ENCODE measurements at regions not wholly inside any gene's neighbourhood (a gene's known extent, or its start where the extent isn't known, plus 50 kb on each side); places are given as distances from the start of the nearest gene placed in this dataset.

GRCh38 chr16:8120001-8120400 lies 470.3 kb downstream of the TMEM114 start:
- ATAC-seq (no peak), DNase-seq (ENCODE audit: low read depth in 1 of 2, low spot score in 1 of 2) (no peak), FAIRE-seq (no peak)
- no peak overlapping the region for H3K4me2 ChIP-seq
- ChIA-PET POLR2A (no interaction called here), CTCF (interaction anchor here (0.6 kb wide), 2 partner anchors 9 kb away, joined by 3 to 4 read pairs; no protein-coding TSS in a partner anchor)
- no peak overlapping the region for H3K27ac ChIP-seq
- 4% methylated on average over 4 of the region's 4 CpGs for WGBS (ENCODE audit: missing lambda C conversion rate)
- H3K4me1 ChIP-seq, result no peaks in the 10 kb centered on the region
- no peaks in the 10 kb centered on the region for H3K9me3 ChIP-seq
- no peak overlapping the region for H3K4me3 ChIP-seq
- TF ChIP-seq HOXA7 (CRISPR knock-in tag; IDR thresholded peaks at IDR 0.05) (no peak), HOXB5 (CRISPR knock-in tag; IDR thresholded peaks at IDR 0.05) (no peak), CTCF (IDR thresholded peaks at IDR 0.05) (no peak), SREBF2 (IDR thresholded peaks at IDR 0.05) (no peak), ATOH8 (CRISPR knock-in tag; IDR thresholded peaks at IDR 0.05; ENCODE audit: low read depth) (no peak), ZNF302 (CRISPR knock-in tag; IDR thresholded peaks at IDR 0.05) (no peak), BHLHE40 (IDR thresholded peaks at IDR 0.05; ENCODE audit: low read depth, low read length) (no peak), E2F6 (IDR thresholded peaks at IDR 0.05; ENCODE audit: borderline replicate concordance, low read depth) (no peak), BCL3 (IDR thresholded peaks at IDR 0.05) (no peak), NFE2L2 (conservative IDR thresholded peaks at IDR 0.05; ENCODE audit: low read length) (no peak), TFCP2L1 (CRISPR knock-in tag; IDR thresholded peaks at IDR 0.05) (no peak), JUNB (IDR thresholded peaks at IDR 0.05) (no peak), HES2 (IDR thresholded peaks at IDR 0.05) (no peak)

- no peaks in the 10 kb centered on the region for H3K9me3 ChIP-seq
- FAIRE-seq (no peak), ATAC-seq (no peak), DNase-seq (ENCODE audit: low read depth in 1 of 2, low spot score in 1 of 2) (no peak)
- H3K4me2 ChIP-seq, result no peak overlapping the region
- H3K4me1 ChIP-seq, result no peaks in the 10 kb centered on the region
- ChIA-PET CTCF (no interaction called here), POLR2A (no interaction called here)
- H3K4me3 ChIP-seq, result no peak overlapping the region
- 0% methylated on average over 2 of the region's 2 CpGs for WGBS (ENCODE audit: missing lambda C conversion rate)
- no peak overlapping the region for H3K27ac ChIP-seq
- TF ChIP-seq MAZ (IDR thresholded peaks at IDR 0.05; ENCODE audit: borderline replicate concordance, low read depth, low read length) (no peak), BCL3 (IDR thresholded peaks at IDR 0.05) (no peak), E2F6 (IDR thresholded peaks at IDR 0.05; ENCODE audit: borderline replicate concordance, low read depth) (no peak), ATOH8 (CRISPR knock-in tag; IDR thresholded peaks at IDR 0.05; ENCODE audit: low read depth) (no peak), CBX8 (IDR thresholded peaks at IDR 0.05) (no peak), CTCF (IDR thresholded peaks at IDR 0.05) (no peak), EP300 (IDR thresholded peaks at IDR 0.05) (no peak), REST (IDR thresholded peaks at IDR 0.05) (no peak), PBX3 (IDR thresholded peaks at IDR 0.05) (no peak), NR3C1 (IDR thresholded peaks at IDR 0.05) (no peak), CEBPB (IDR thresholded peaks at IDR 0.05) (no peak), ESRRA (IDR thresholded peaks at IDR 0.05; ENCODE audit: borderline replicate concordance, low read length) (no peak)
Observed at GRCh38 chr16:8115814-8116213, 474.5 kb downstream of the TMEM114 start.

All from A549 (cell line).